SK-N-SH (cell line): ENCODE measurements at regions not wholly inside any gene's neighbourhood (a gene's known extent, or its start where the extent isn't known, plus 50 kb on each side); places are given as distances from the start of the nearest gene placed in this dataset.

Experiments used
- CTCF ChIA-PET: fragments of 300-600, 350-600 bp; formaldehyde crosslinking; extraction: SDS; loops from one replicate; lab custom pipeline; 2021; lab: Yijun Ruan, JAX
- POLR2A ChIA-PET: fragments of 350-600 bp; sonication (Branson Sonifier 250); formaldehyde crosslinking; extraction: SDS; loops from one replicate; lab custom pipeline; 2020; ENCODE audit warnings: antibody characterized with exemption, inconsistent platforms; lab: Yijun Ruan, JAX
- DNase-seq: peaks from one replicate; pipeline ENCODE4 v3.0.0; 2012
- H2AFZ ChIP-seq: fragments of 200-600 bp; sonication (generic); 2 replicates; pipeline ENCODE4 v1.8.1; 2016; ENCODE audit warnings: antibody characterized with exemption, mild to moderate bottlenecking, low read depth
- H3F3A ChIP-seq: fragments of 200-600 bp; sonication (generic); replicated peaks from 2 replicates; pipeline ENCODE3; 2016; ENCODE audit warnings: antibody characterized with exemption, mild to moderate bottlenecking; ENCODE audit not compliant: insufficient read depth
- H3K27ac ChIP-seq, 2 experiments: fragments of 200-500 bp in 1 of 2; fragments of 200-600 bp in 1 of 2; sonication (Bioruptor generic) in 1 of 2; sonication (generic), shearing (Covaris generic) in 1 of 2; 2 replicates each; pipeline versions ENCODE4 v1.5.1 to v1.6.1; 2014 to 2016; ENCODE audit warnings: low read depth in 2 of 2, inconsistent platforms in 1 of 2, low read length in 1 of 2, mild to moderate bottlenecking in 1 of 2, mixed read lengths in 1 of 2
- H3K27me3 ChIP-seq: fragments of 200-600 bp; sonication (generic), shearing (Covaris generic); 2 replicates; pipeline ENCODE4 v1.6.1; 2016; ENCODE audit warnings: mixed run types; ENCODE audit not compliant: insufficient read depth
- H3K36me3 ChIP-seq, 2 experiments: fragments of 200-500 bp in 1 of 2; fragments of 200-600 bp in 1 of 2; sonication (Bioruptor generic) in 1 of 2; sonication (generic) in 1 of 2; replicated peaks in 1 of 2; 2 replicates each; pipeline versions ENCODE3 to v1.5.1; 2014 to 2016; ENCODE audit warnings: low read length in 1 of 2, mild to moderate bottlenecking in 1 of 2; ENCODE audit not compliant: insufficient read depth in 2 of 2, control insufficient read depth in 1 of 2
- H3K4me1 ChIP-seq, 2 experiments: fragments of 200-500 bp in 1 of 2; fragments of 200-600 bp in 1 of 2; sonication (Bioruptor generic) in 1 of 2; sonication (generic), shearing (Covaris generic) in 1 of 2; 2 replicates each; pipeline versions ENCODE4 v1.5.1 to v1.6.1; 2014 to 2016; ENCODE audit warnings: low read depth in 1 of 2, low read length in 1 of 2, mixed run types in 1 of 2; ENCODE audit not compliant: insufficient read depth in 2 of 2, control insufficient read depth in 1 of 2
- H3K4me2 ChIP-seq: fragments of 200-600 bp; sonication (generic), shearing (Covaris generic); 2 replicates; pipeline ENCODE4 v1.6.1; 2017; ENCODE audit warnings: mixed run types
- H3K4me3 ChIP-seq, 2 experiments: fragments of 200-500 bp in 1 of 2; fragments of 200-600 bp in 1 of 2; sonication (Bioruptor generic) in 1 of 2; sonication (generic), shearing (Covaris generic) in 1 of 2; 2 replicates each; pipeline versions ENCODE4 v1.5.1 to v1.8.1; 2014 to 2016; ENCODE audit warnings: low read depth in 2 of 2, inconsistent platforms in 1 of 2, low read length in 1 of 2, mild to moderate bottlenecking in 1 of 2, mixed read lengths in 1 of 2, moderate library complexity in 1 of 2
- H3K79me2 ChIP-seq: fragments of 200-600 bp; sonication (generic); 2 replicates; pipeline ENCODE4 v1.8.1; 2017; ENCODE audit warnings: mild to moderate bottlenecking; ENCODE audit not compliant: insufficient read depth
- H3K9ac ChIP-seq: fragments of 200-600 bp; sonication (generic); 2 replicates; pipeline ENCODE4 v1.6.1; 2017; ENCODE audit warnings: mixed run types
- H3K9me2 ChIP-seq: fragments of 200-600 bp; sonication (generic); 2 replicates; pipeline ENCODE4 v1.6.1; 2017; ENCODE audit warnings: mixed run types
- H3K9me3 ChIP-seq: fragments of 200-600 bp; sonication (generic); 2 replicates; pipeline ENCODE4 v1.6.1; 2017; ENCODE audit warnings: mixed run types, mild to moderate bottlenecking, moderate library complexity
- H4K20me1 ChIP-seq: fragments of 200-600 bp; sonication (generic); 2 replicates; pipeline ENCODE4 v1.6.1; 2017; ENCODE audit warnings: mild to moderate bottlenecking, mixed run types; ENCODE audit not compliant: insufficient read depth
- CHD2 ChIP-seq: fragments of 150-350 bp; IDR thresholded peaks from 2 replicates; pipeline ENCODE4 v1.6.1; 2018; ENCODE audit warnings: low read length; ENCODE audit not compliant: partially characterized antibody
- ELF1 ChIP-seq: IDR thresholded peaks from 2 replicates; pipeline ENCODE4 v1.4.0; 2012
- EZH2phosphoT487 ChIP-seq: fragments of 200-600 bp; sonication (generic); IDR thresholded peaks from 2 replicates; pipeline ENCODE4 v1.6.1; 2017; ENCODE audit warnings: low read depth, mixed run types, mild to moderate bottlenecking, antibody characterized with exemption, moderate library complexity, borderline replicate concordance
- GABPA ChIP-seq: IDR thresholded peaks from 2 replicates; pipeline ENCODE4 v1.4.0; 2012; ENCODE audit warnings: low read depth, mild to moderate bottlenecking
- GATA2 ChIP-seq: sonication (generic); formaldehyde crosslinking; IDR thresholded peaks from 2 replicates; pipeline ENCODE4 v1.5.0; 2020; ENCODE audit warnings: mild to moderate bottlenecking, missing genetic modification reagents
- MEF2A ChIP-seq: IDR thresholded peaks from 2 replicates; pipeline ENCODE4 v1.4.0; 2012; ENCODE audit warnings: low read depth, borderline replicate concordance
- MXI1 ChIP-seq: IDR thresholded peaks from 2 replicates; pipeline ENCODE4 v1.6.1; 2012; ENCODE audit warnings: mild to moderate bottlenecking, low read depth, low read length, improper control_type of control experiment
- NFIC ChIP-seq: IDR thresholded peaks from 2 replicates; pipeline ENCODE4 v1.4.0; 2012; ENCODE audit warnings: borderline replicate concordance
- POLR2AphosphoS5 ChIP-seq: IDR thresholded peaks from 2 replicates; pipeline ENCODE4 v1.6.1; 2012; ENCODE audit warnings: low read depth, low read length
- REST ChIP-seq: IDR thresholded peaks from 2 replicates; pipeline ENCODE4 v1.6.1; 2012; ENCODE audit warnings: mild to moderate bottlenecking, low read depth, low read length, moderate library complexity
- RFX5 ChIP-seq: IDR thresholded peaks from 2 replicates; pipeline ENCODE4 v1.6.1; 2012; ENCODE audit warnings: mild to moderate bottlenecking, improper control_type of control experiment, low read length
- RXRA ChIP-seq: IDR thresholded peaks from 2 replicates; pipeline ENCODE4 v1.4.0; 2012; ENCODE audit warnings: low read depth, mild to moderate bottlenecking, borderline replicate concordance
- SIN3A ChIP-seq: IDR thresholded peaks from 2 replicates; pipeline ENCODE4 v1.6.1; 2012; ENCODE audit warnings: low read depth, mild to moderate bottlenecking, low read length, moderate library complexity, borderline replicate concordance
- SMC3 ChIP-seq: IDR thresholded peaks from 2 replicates; pipeline ENCODE4 v1.6.1; 2012; ENCODE audit warnings: low read depth, low read length, improper control_type of control experiment
- TAF1 ChIP-seq: IDR thresholded peaks from 2 replicates; pipeline ENCODE4 v1.6.1; 2012; ENCODE audit warnings: low read depth, mild to moderate bottlenecking, low read length, moderate library complexity, borderline replicate concordance
- TCF12 ChIP-seq: IDR thresholded peaks from 2 replicates; pipeline ENCODE4 v1.4.0; 2012
- USF1 ChIP-seq: IDR thresholded peaks from 2 replicates; pipeline ENCODE4 v1.4.0; 2012; ENCODE audit warnings: low read depth, borderline replicate concordance
- WGBS: methylation state at CpG from one replicate; pipeline ENCODE4 v1.1.6; 2017; ENCODE audit warnings: low lambda C conversion rate; 5-methylcytosine and 5-hydroxymethylcytosine counted together
- TF ChIP-seq, protein P1 (sequence below): IDR thresholded peaks from 2 replicates; pipeline ENCODE4; 2012
- TF ChIP-seq, protein P2 (sequence below): fragments of 150-350 bp; IDR thresholded peaks from 2 replicates; pipeline ENCODE4 v1.6.1; 2017; ENCODE audit warnings: antibody characterized with exemption, low read length, low read depth, borderline replicate concordance
- TF ChIP-seq, protein P3 (sequence below): IDR thresholded peaks from 2 replicates; pipeline ENCODE4 v1.4.0; 2012; ENCODE audit warnings: low read depth

- ChIA-PET CTCF (interaction anchor here (0.6 to 1.4 kb wide), 2 partner anchors 47 to 439 kb away, joined by 3 to 6 read pairs; no protein-coding TSS in a partner anchor), POLR2A (no interaction called here)
- H3F3A ChIP-seq, result no peaks in the 10 kb centered on the region
- H3K4me2 ChIP-seq, result no peak overlapping the region
- 82% methylated on average over 3 of the region's 3 CpGs for WGBS
- no peak for DNase-seq
- H4K20me1 ChIP-seq, result no peaks in the 10 kb centered on the region
- no peaks in the 10 kb centered on the region for H3K9me2 ChIP-seq
- no peaks in the 10 kb centered on the region for H3K9me3 ChIP-seq
- TF ChIP-seq MXI1, result no peak
- TF ChIP-seq TCF12, result no peak
- no peak for TF ChIP-seq ELF1
- TF ChIP-seq USF1, result no peak
- no peak for TF ChIP-seq SIN3A
- H3K4me1 ChIP-seq, result peaks cover 8 to 14% of the 10 kb centered on the region in 2 experiments; a peak in 2 of 4 replicates
- no peaks in the 10 kb centered on the region for H3K79me2 ChIP-seq
- no peak overlapping the region for H3K4me3 ChIP-seq
- H3K27me3 ChIP-seq, result no peaks in the 10 kb centered on the region
- no peaks in the 10 kb centered on the region for H3K36me3 ChIP-seq
- H2AFZ ChIP-seq, result no peak overlapping the region
- H3K27ac ChIP-seq, result peak overlapping the region in 1 of 2 experiments; percentile 85; a peak in 2 of 4 replicates
- H3K9ac ChIP-seq, result no peak overlapping the region
Observed at GRCh38 chr10:29102636-29103035, 186.2 kb upstream of the LYZL1 start.

- Histone ChIP-seq H3K27me3 (no peaks in the 10 kb centered on the region), H3K27ac (no peak overlapping the region), H4K20me1 (no peaks in the 10 kb centered on the region), H3K9me3 (no peaks in the 10 kb centered on the region), H3F3A (no peaks in the 10 kb centered on the region), H3K9ac (no peak overlapping the region), H3K36me3 (no peaks in the 10 kb centered on the region), H3K4me2 (no peak overlapping the region), H3K4me3 (no peak overlapping the region), H3K9me2 (no peaks in the 10 kb centered on the region), H3K4me1 (peaks cover 8 to 14% of the 10 kb centered on the region in 2 experiments; a peak in 2 of 4 replicates), H3K79me2 (no peaks in the 10 kb centered on the region), H2AFZ (no peak overlapping the region)
- 77% methylated on average over 7 of the region's 7 CpGs for WGBS
- TF ChIP-seq RFX5 (no peak), EZH2phosphoT487 (no peak), GATA2 (CRISPR knock-in tag) (no peak), MEF2A (no peak), TCF12 (no peak), ELF1 (no peak), NFIC (no peak), RXRA (no peak), REST (no peak), SMC3 (no peak), CHD2 (no peak), TAF1 (no peak), POLR2AphosphoS5 (no peak), GABPA (no peak)
- TF ChIP-seq, protein P1, sequence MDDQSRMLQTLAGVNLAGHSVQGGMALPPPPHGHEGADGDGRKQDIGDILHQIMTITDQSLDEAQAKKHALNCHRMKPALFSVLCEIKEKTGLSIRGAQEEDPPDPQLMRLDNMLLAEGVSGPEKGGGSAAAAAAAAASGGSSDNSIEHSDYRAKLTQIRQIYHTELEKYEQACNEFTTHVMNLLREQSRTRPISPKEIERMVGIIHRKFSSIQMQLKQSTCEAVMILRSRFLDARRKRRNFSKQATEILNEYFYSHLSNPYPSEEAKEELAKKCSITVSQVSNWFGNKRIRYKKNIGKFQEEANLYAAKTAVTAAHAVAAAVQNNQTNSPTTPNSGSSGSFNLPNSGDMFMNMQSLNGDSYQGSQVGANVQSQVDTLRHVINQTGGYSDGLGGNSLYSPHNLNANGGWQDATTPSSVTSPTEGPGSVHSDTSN, result no peak
- TF ChIP-seq, protein P2, sequence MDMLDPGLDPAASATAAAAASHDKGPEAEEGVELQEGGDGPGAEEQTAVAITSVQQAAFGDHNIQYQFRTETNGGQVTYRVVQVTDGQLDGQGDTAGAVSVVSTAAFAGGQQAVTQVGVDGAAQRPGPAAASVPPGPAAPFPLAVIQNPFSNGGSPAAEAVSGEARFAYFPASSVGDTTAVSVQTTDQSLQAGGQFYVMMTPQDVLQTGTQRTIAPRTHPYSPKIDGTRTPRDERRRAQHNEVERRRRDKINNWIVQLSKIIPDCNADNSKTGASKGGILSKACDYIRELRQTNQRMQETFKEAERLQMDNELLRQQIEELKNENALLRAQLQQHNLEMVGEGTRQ, result no peak
- TF ChIP-seq, protein P3, sequence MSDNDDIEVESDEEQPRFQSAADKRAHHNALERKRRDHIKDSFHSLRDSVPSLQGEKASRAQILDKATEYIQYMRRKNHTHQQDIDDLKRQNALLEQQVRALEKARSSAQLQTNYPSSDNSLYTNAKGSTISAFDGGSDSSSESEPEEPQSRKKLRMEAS, result no peak
- ChIA-PET POLR2A (no interaction called here), CTCF (interaction anchor here (1.3 kb wide), 1 partner anchor 24 kb away, joined by 3 read pairs; no protein-coding TSS in a partner anchor)
- no peak for DNase-seq
Observed at GRCh38 chr10:29104661-29105399, 184.0 kb upstream of the LYZL1 start.
